Heart left ventricle (tissue), 13 donors: ENCODE measurements at regions not wholly inside any gene's neighbourhood (a gene's known extent, or its start where the extent isn't known, plus 50 kb on each side); places are given as distances from the start of the nearest gene placed in this dataset.

Experiments used
- CTCF ChIP-seq, 12 donors: fragments of 200-600 bp; sonication (generic) in 4 of 12; IDR thresholded peaks; one replicate each; pipeline versions ENCODE4 v1.5.0 to v1.8.0; 2018 to 2022; ENCODE audit warnings: antibody characterized with exemption in 12 of 12, mild to moderate bottlenecking in 5 of 12
- POLR2A ChIP-seq, 2 donors: fragments of 450-650 bp; IDR thresholded peaks; one replicate each; pipeline ENCODE4 v1.6.1; 2017; ENCODE audit warnings: antibody characterized with exemption in 2 of 2, mild to moderate bottlenecking in 2 of 2, moderate library complexity in 2 of 2
- donor health status: ischemic (EF 13 %, LVEDD 7.1; RV severe dilation, severe dysfunction).
- donor health status: DM: no; HTN: yes; CAD: no.
- donor health status: DM: no; HTN: no; CAD: no.
- donor health status: ischemic (EF 25% LVEDD 6.9; RV normal size, moderate dysfunction).
- donor health status: ischemic (EF 25% LVEDD 5.7; RV mildly dilated, moderate dysfunction).
- donor health status: ischemic (EF 35%, LVEDD 5.7; RV mildly dilated, moderate dysfunction).
- donor health status: nonischemic (EF 11% LVEDD 7.7; RV severe dilation, severe dysfunction).
- donor health status: DM: yes; HTN: yes; CAD: no.
- donor health status: PGD.
- donor health status: ischemic (EF 29% LVEDD 5.4; RV normal size, mild dysfunction).
- donor health status: nonischemic (EF 23%, LVEDD 6.1; RV moderate dilation, normal function).

- TF ChIP-seq POLR2A (IDR thresholded peaks at IDR 0.05) (no peak), CTCF (IDR thresholded peaks at IDR 0.05) (no peak)
These were observed 161.3 kb upstream of the MEIS2 start for GRCh38 chr15:37261685-37262084.
